ENCODE measurements at regions not wholly inside any gene's neighbourhood (a gene's known extent, or its start where the extent isn't known, plus 50 kb on each side); places are given as distances from the start of the nearest gene placed in this dataset.

- no peaks in the 10 kb centered on the region for H3K4me1 Mint-ChIP-seq (ENCODE audit: low read depth)
- no peak overlapping the region for H3K4me3 Mint-ChIP-seq
- DNase-seq: no peak
- no peak for TF ChIP-seq CTCF (IDR thresholded peaks at IDR 0.05)
- H3K36me3 Mint-ChIP-seq (ENCODE audit: low read depth): no peaks in the 10 kb centered on the region
- no peaks in the 10 kb centered on the region for H3K27me3 Mint-ChIP-seq (ENCODE audit: insufficient read depth)
- peaks cover 13% of the 10 kb centered on the region for H3K9me3 Mint-ChIP-seq
- H3K27ac Mint-ChIP-seq: no peak overlapping the region
Measured at GRCh38 chr2:126579868-126580267, 76.1 kb upstream of the GYPC start.

GRCh38 chr2:126586317-126586716 is 69.6 kb upstream of the GYPC start:
- no peak for DNase-seq
- no peaks in the 10 kb centered on the region for H3K9me3 Mint-ChIP-seq
- H3K36me3 Mint-ChIP-seq (ENCODE audit: low read depth): no peaks in the 10 kb centered on the region
- no peak overlapping the region for H3K4me3 Mint-ChIP-seq
- no peak for TF ChIP-seq CTCF (IDR thresholded peaks at IDR 0.05)
- H3K4me1 Mint-ChIP-seq (ENCODE audit: low read depth): no peaks in the 10 kb centered on the region
- no peak overlapping the region for H3K27ac Mint-ChIP-seq
- H3K27me3 Mint-ChIP-seq (ENCODE audit: insufficient read depth): no peaks in the 10 kb centered on the region

GRCh38 chr2:126599062-126599461 is 56.9 kb upstream of the GYPC start:
- H3K27me3 Mint-ChIP-seq (ENCODE audit: insufficient read depth): no peaks in the 10 kb centered on the region
- H3K9me3 Mint-ChIP-seq: 0 out of 2 replicates have a peak, but pooled peaks cover under 1% of the 10 kb centered on the region
- H3K27ac Mint-ChIP-seq: no peak overlapping the region
- H3K4me3 Mint-ChIP-seq: no peak overlapping the region
- no peak for DNase-seq
- H3K4me1 Mint-ChIP-seq (ENCODE audit: low read depth): no peaks in the 10 kb centered on the region
- H3K36me3 Mint-ChIP-seq (ENCODE audit: low read depth): no peaks in the 10 kb centered on the region
- no peak for TF ChIP-seq CTCF (IDR thresholded peaks at IDR 0.05)

- Mint-ChIP-seq H3K9me3 (peaks cover 16% of the 10 kb centered on the region; the same call in 1 of the 2 replicates), H3K4me1 (ENCODE audit: low read depth) (no peaks in the 10 kb centered on the region), H3K27ac (no peak overlapping the region), H3K27me3 (ENCODE audit: insufficient read depth) (no peaks in the 10 kb centered on the region), H3K4me3 (no peak overlapping the region), H3K36me3 (ENCODE audit: low read depth) (no peaks in the 10 kb centered on the region)
- TF ChIP-seq CTCF (IDR thresholded peaks at IDR 0.05): no peak
- no peak for DNase-seq
Measured at GRCh38 chr2:126600742-126601141, 55.2 kb upstream of the GYPC start.

- H3K9me3 Mint-ChIP-seq: peaks cover 20% of the 10 kb centered on the region; the same call in 1 of the 2 replicates
- DNase-seq: no peak
- H3K27me3 Mint-ChIP-seq (ENCODE audit: insufficient read depth): no peaks in the 10 kb centered on the region
- H3K4me3 Mint-ChIP-seq: no peak overlapping the region
- H3K36me3 Mint-ChIP-seq (ENCODE audit: low read depth): no peaks in the 10 kb centered on the region
- no peaks in the 10 kb centered on the region for H3K4me1 Mint-ChIP-seq (ENCODE audit: low read depth)
- H3K27ac Mint-ChIP-seq: no peak overlapping the region
- TF ChIP-seq CTCF (IDR thresholded peaks at IDR 0.05): no peak
Measured at GRCh38 chr2:126602334-126602733, 53.6 kb upstream of the GYPC start.
